H1 (cell line): ENCODE measurements at regions not wholly inside any gene's neighbourhood (a gene's known extent, or its start where the extent isn't known, plus 50 kb on each side); places are given as distances from the start of the nearest gene placed in this dataset.

Experiments
- GABPA ChIP-seq: IDR thresholded peaks from 2 replicates; pipeline ENCODE4 v1.6.1; 2011; ENCODE audit warnings: mild to moderate bottlenecking, low read length, moderate library complexity, borderline replicate concordance; ENCODE audit not compliant: insufficient read depth
- POLR2AphosphoS5 ChIP-seq: IDR thresholded peaks from 2 replicates; pipeline ENCODE4 v1.6.1; 2011; ENCODE audit warnings: low read depth, low read length
- TF ChIP-seq, protein P1 (sequence below), 3 experiments: IDR thresholded peaks; 1 replicate in 2 of 3; 2 replicates in 1 of 3; pipeline versions ENCODE4 v1.5.1 to v1.6.1; 2011; ENCODE audit warnings: low read length in 3 of 3, mild to moderate bottlenecking in 3 of 3, inconsistent platforms in 2 of 3, low read depth in 1 of 3, moderate library complexity in 1 of 3; ENCODE audit not compliant: insufficient read depth in 1 of 3; ENCODE audit errors: control extremely low read depth in 1 of 3

DNA sequence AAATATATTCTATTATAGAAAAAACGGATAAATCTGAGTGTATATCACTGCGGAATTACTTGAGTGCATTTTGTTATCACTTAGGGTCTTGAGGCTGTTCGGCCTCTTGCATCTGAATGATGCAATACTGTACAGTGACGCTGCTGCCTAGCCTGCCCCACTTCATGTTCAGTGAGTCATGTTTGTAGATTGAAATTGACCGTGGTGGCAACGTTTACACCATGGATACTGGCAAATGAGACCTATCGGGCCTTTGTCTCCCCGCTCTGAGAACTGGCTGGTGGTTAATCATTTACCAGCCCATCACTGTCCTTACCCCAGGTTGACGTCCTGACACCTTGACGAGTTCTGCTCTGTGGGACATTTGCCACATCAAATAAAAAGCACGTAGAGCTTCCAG is 510.1 kb upstream of the ADAMTS16 start:
- TF ChIP-seq, protein P1, sequence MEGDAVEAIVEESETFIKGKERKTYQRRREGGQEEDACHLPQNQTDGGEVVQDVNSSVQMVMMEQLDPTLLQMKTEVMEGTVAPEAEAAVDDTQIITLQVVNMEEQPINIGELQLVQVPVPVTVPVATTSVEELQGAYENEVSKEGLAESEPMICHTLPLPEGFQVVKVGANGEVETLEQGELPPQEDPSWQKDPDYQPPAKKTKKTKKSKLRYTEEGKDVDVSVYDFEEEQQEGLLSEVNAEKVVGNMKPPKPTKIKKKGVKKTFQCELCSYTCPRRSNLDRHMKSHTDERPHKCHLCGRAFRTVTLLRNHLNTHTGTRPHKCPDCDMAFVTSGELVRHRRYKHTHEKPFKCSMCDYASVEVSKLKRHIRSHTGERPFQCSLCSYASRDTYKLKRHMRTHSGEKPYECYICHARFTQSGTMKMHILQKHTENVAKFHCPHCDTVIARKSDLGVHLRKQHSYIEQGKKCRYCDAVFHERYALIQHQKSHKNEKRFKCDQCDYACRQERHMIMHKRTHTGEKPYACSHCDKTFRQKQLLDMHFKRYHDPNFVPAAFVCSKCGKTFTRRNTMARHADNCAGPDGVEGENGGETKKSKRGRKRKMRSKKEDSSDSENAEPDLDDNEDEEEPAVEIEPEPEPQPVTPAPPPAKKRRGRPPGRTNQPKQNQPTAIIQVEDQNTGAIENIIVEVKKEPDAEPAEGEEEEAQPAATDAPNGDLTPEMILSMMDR (IDR thresholded peaks at IDR 0.05; ENCODE audit: control extremely low read depth in 1 of 3, insufficient read depth in 1 of 3, low read depth in 1 of 3, low read length in 3 of 3): no peak
- TF ChIP-seq GABPA (no peak), POLR2AphosphoS5 (no peak)
